Psoas muscle (tissue), 7 donors: ENCODE measurements at regions not wholly inside any gene's neighbourhood (a gene's known extent, or its start where the extent isn't known, plus 50 kb on each side); places are given as distances from the start of the nearest gene placed in this dataset.

Experiments used
- ATAC-seq, 4 donors: fragments of 200-7000 bp; cut with Tn5 transposase; one replicate each; pipeline ENCODE4 v1.9.1; 2020; ENCODE audit warnings: moderate library complexity in 3 of 4, mild to moderate bottlenecking in 2 of 4
- DNase-seq, 2 donors: peaks; one replicate each; pipeline ENCODE4 v3.0.0-alpha.2; 2020
- H3K27ac ChIP-seq: fragments of 200-600 bp; one replicate; pipeline ENCODE4 v1.8.0; 2022
- H3K27me3 ChIP-seq, 3 donors: fragments of 200-600 bp in 1 of 3; one replicate each; pipeline versions ENCODE4 v1.6.1 to v1.8.0; 2013 to 2022; ENCODE audit warnings: low read length in 2 of 3, mild to moderate bottlenecking in 2 of 3, moderate library complexity in 1 of 3; ENCODE audit not compliant: insufficient read depth in 3 of 3
- H3K36me3 ChIP-seq, 2 donors: fragments of 200-600 bp in 1 of 2; one replicate each; pipeline versions ENCODE4 v1.6.1 to v1.8.0; 2013 to 2022; ENCODE audit warnings: low read depth in 1 of 2, mild to moderate bottlenecking in 1 of 2, moderate library complexity in 1 of 2; ENCODE audit not compliant: insufficient read depth in 1 of 2
- H3K4me1 ChIP-seq: fragments of 200-600 bp; one replicate; pipeline ENCODE4 v1.8.0; 2022
- H3K4me3 ChIP-seq: fragments of 200-600 bp; one replicate; pipeline ENCODE4 v1.8.0; 2022; ENCODE audit warnings: mild to moderate bottlenecking
- H3K9me3 ChIP-seq: fragments of 200-600 bp; one replicate; pipeline ENCODE4 v1.8.0; 2022
- CTCF ChIP-seq: fragments of 200-600 bp; IDR thresholded peaks from one replicate; pipeline ENCODE4 v1.8.0; 2022; ENCODE audit warnings: antibody characterized with exemption
- WGBS, 3 donors: extraction: QIAGEN DNeasy Blood & Tissue Kit; methylation state at CpG; one replicate each; pipeline versions ENCODE4 v1.1.6 to v1.1.7; 2013; 5-methylcytosine and 5-hydroxymethylcytosine counted together
- intact Hi-C, 2 donors: fragments of 100-400 bp; cut with DNase I; formaldehyde crosslinking; loops; one replicate each; pipeline versions ENCODE4 v1.11.0 to v1.14.2; 2022
- donor health status: healthy with polysubstance abuse.
- donor health status: DM: no; HTN: no; CAD: no; lungs with moderate emphysema.
- donor health status: Bipolar disorder and iron deficiency.
- donor health status: healthy.
- donor health status: DM: yes; HTN: yes; CAD: no.
- donor health status: DM: no; HTN: no; CAD: no.
- donor health status: DM: yes; HTN: yes; CAD: no.

DNA sequence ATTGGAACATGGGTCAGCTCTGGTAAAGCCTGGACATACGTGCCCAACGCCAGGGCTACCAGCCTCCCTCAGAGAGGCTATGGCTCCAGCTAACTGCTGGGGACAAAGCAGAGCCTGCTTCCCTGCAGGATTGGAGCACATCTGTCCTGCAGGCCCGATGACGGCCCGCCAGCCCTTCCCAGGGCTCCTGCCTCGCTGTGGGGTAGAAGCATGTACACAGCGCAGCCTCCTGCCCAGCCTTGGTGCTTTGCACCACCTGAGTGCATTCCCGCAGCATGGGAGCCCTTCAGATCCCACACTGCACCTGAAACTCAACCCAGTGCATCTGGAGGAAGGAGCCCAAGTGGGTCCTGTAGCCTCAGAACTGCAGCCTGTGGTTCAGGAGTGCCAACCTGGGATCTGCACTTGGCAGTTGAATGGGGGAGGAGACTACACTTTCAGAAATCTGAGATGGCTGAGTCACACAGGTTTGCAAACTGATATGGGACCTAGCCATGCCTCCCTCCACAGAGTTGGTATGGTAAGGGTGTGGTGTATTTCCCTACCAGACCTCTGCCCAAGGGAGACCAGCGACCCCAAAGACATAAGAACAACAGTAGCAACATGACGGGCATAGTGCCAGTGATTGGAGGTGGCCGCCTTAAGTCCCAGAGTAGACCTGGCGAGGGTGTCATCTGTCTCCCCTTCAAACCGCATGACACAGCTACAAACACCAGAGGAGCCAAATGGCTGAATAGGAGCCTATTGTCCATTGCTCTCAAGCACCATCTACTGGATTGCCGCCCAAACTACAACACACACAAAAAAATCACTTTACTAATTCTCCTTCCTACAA is 273.9 kb upstream of the MIS18BP1 start:
- DNase-seq (peak in 1 of 2 donors; percentile 35), ATAC-seq (peak; percentile 81 to 94 (median 87))
- Histone ChIP-seq H3K36me3 (no peaks in the 10 kb centered on the region), H3K9me3 (no peaks in the 10 kb centered on the region), H3K4me3 (no peak overlapping the region), H3K27me3 (no peaks in the 10 kb centered on the region), H3K4me1 (no peaks in the 10 kb centered on the region), H3K27ac (no peak overlapping the region)
- peak; percentile 38 for TF ChIP-seq CTCF
- intact Hi-C loops: loop anchor here (2.0 to 5.0 kb wide), 2 partner anchors 100 kb away; no protein-coding TSS in a partner anchor
- 55 to 59% (median 56%) methylated on average over 14 of the region's 14 CpGs for WGBS, 3 donors

DNA sequence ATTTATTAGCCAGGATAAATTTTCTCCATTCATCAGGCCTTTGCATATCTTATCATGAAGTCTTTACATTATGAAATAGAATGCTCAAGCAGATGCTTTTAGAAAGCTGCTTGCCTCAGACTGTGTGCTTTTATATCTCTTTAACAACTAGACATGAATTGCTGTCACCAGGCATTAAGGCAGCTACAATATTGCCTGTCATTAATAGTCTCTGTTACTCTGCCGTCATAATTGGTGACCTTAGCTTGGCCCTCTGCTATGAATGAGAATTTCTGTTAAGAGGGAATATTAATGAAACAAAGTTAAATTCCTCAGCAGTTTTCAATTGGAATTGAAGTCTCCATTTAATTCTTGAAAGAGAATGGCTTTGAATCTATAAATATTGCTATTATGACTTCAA is 266.8 kb upstream of the MIS18BP1 start:
- TF ChIP-seq CTCF: no peak
- no peak overlapping the region for H3K4me3 ChIP-seq
- H3K9me3 ChIP-seq: no peaks in the 10 kb centered on the region
- DNase-seq: no peak
- intact Hi-C loops: no loop called here
- no peak overlapping the region for H3K27ac ChIP-seq
- no peaks in the 10 kb centered on the region for H3K27me3 ChIP-seq
- no peak for ATAC-seq
- no peaks in the 10 kb centered on the region for H3K4me1 ChIP-seq
- WGBS, 3 donors: 31 to 50% (median 34%) methylated on average over 1 of the region's 1 CpG
- no peaks in the 10 kb centered on the region for H3K36me3 ChIP-seq

GRCh38 chr14:45492876-45493275 is 239.9 kb upstream of the MIS18BP1 start:
- DNase-seq (no peak), ATAC-seq (peak in 1 of 4 donors; percentile 39)
- intact Hi-C loops: no loop called here
- Histone ChIP-seq H3K27ac (no peak overlapping the region), H3K9me3 (no peaks in the 10 kb centered on the region), H3K36me3 (no peaks in the 10 kb centered on the region), H3K4me1 (no peaks in the 10 kb centered on the region), H3K27me3 (no peaks in the 10 kb centered on the region), H3K4me3 (no peak overlapping the region)
- no peak for TF ChIP-seq CTCF
- 44 to 68% (median 54%) methylated on average over 4 of the region's 4 CpGs for WGBS, 3 donors

DNA sequence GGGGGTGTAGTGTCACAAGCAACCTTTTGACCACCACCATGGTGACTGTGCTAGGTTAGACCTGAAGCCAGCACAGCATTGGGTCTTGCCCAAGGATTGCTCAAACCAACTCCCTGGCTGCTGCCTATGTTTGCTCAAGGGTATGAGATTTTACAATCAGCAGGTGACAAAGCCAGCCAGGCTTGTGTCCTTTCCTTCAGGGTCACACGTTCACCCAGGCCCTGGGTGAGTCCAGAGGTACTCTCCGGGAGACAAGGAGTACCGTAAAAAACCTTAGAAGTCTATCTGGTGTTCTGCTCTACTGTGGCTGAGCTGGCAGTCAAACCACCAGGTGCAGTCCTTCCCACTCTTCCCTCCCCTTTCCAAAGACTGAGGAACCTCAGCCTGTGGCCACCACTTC is 238.9 kb upstream of the MIS18BP1 start:
- TF ChIP-seq CTCF: no peak
- no peak for DNase-seq
- ATAC-seq: peak in 1 of 4 donors; percentile 16
- intact Hi-C loops: no loop called here
- no peaks in the 10 kb centered on the region for H3K36me3 ChIP-seq
- 69 to 79% (median 76%) methylated on average over 3 of the region's 3 CpGs for WGBS, 3 donors
- H3K27ac ChIP-seq: no peak overlapping the region
- H3K9me3 ChIP-seq: no peaks in the 10 kb centered on the region
- H3K4me3 ChIP-seq: no peak overlapping the region
- H3K27me3 ChIP-seq: no peaks in the 10 kb centered on the region
- no peaks in the 10 kb centered on the region for H3K4me1 ChIP-seq
